Astrocyte of the cerebellum (primary cell): ENCODE measurements at regions not wholly inside any gene's neighbourhood (a gene's known extent, or its start where the extent isn't known, plus 50 kb on each side); places are given as distances from the start of the nearest gene placed in this dataset.

Experiments
- DNase-seq: peaks from one replicate; pipeline ENCODE4 v3.0.0-alpha.2; 2011; ENCODE audit warnings: low read depth
- H3K4me3 ChIP-seq: 2 replicates; pipeline ENCODE4 v1.5.1; 2011; ENCODE audit warnings: mild to moderate bottlenecking, low read depth, low read length, moderate library complexity
- in situ Hi-C: cut with HindIII; loops from 2 replicates; pipeline ENCODE4 v1.10.0; 2017; ENCODE audit warnings: low sequenced_read_pairs
- TF ChIP-seq, protein P1 (sequence below): IDR thresholded peaks from 2 replicates; pipeline ENCODE4 v1.5.1; 2012; ENCODE audit warnings: low read length, low read depth, moderate library complexity, mild to moderate bottlenecking; ENCODE audit errors: missing control alignments

- TF ChIP-seq, protein P1, sequence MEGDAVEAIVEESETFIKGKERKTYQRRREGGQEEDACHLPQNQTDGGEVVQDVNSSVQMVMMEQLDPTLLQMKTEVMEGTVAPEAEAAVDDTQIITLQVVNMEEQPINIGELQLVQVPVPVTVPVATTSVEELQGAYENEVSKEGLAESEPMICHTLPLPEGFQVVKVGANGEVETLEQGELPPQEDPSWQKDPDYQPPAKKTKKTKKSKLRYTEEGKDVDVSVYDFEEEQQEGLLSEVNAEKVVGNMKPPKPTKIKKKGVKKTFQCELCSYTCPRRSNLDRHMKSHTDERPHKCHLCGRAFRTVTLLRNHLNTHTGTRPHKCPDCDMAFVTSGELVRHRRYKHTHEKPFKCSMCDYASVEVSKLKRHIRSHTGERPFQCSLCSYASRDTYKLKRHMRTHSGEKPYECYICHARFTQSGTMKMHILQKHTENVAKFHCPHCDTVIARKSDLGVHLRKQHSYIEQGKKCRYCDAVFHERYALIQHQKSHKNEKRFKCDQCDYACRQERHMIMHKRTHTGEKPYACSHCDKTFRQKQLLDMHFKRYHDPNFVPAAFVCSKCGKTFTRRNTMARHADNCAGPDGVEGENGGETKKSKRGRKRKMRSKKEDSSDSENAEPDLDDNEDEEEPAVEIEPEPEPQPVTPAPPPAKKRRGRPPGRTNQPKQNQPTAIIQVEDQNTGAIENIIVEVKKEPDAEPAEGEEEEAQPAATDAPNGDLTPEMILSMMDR = no peak
- H3K4me3 ChIP-seq = no peak overlapping the region
- no peak for DNase-seq
- in situ Hi-C loops = loop anchor here (10.0 kb wide), 1 partner anchor 171 kb away; no protein-coding TSS in a partner anchor
Measured at GRCh38 chr11:134573857-134574256, 161.8 kb upstream of the B3GAT1 start.

DNA sequence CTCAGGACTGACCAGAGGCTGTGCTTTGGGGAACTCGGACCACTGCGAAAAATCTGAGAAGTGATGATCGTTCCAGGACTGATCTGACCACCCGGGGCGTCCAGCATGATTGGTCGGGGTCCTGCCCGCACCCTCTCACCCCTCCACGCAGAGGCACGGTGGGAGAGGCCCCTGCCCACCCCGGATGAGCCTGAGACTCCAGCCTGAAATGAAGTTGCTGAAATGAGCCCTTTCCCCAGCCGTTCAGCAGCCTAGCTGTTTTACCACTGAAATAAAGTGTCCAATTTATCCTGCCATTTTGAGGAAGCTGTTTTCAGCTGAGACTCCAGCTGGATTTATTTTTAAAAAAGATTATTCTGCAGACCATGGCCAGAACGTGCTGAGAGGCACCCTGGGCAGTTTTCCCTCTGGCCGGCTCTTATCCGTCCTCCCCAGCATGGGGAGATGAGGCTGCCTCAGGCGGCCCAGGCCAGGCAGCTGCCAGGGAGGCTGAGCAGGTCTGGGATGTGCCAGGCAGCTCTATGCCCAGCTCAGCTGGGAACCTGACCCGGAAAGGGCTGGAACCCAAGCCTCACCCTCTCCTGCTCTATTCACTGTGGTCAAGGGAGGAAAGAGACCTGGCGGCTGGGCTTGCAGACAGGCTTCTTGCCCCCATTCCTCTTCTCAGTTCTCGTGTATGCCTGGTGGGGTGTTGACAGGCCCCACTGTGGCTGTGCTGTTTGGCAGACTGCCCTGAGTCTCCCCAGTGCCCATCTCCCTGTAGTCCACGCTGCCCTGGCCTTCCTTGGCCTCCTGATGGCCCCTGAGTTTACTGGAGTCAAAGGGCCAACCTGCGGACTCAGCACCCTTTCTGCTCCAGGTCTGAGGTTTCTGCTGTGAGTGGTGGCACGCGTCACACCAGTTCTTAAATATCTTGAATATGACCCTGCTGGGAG lies 161.0 kb upstream of the B3GAT1 start:
- no peak for DNase-seq
- no peak overlapping the region for H3K4me3 ChIP-seq
- TF ChIP-seq, protein P1 = no peak
- in situ Hi-C loops = loop anchor here (10.0 kb wide), 1 partner anchor 172 kb away; no protein-coding TSS in a partner anchor

DNA sequence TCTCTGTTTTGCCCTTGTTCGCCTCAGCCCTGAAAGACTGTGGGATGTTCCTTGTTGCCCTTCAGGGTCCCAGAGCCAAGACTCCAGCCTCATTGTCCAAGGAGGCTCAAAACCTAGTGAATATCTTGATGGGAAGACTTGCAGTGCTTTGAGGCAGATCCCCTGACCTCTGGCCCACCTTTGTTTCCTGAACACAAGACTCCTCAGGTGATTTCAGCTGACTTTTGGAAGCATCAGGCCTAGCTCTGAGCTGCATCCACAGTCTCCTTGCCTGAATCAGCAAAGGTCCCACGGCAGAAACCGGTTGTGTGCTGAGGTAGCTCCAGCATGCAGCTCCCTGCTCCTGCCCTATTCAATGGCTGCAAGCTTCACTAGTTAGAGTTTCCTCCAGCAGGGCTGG lies 159.3 kb upstream of the B3GAT1 start:
- no peak overlapping the region for H3K4me3 ChIP-seq
- no peak for DNase-seq
- TF ChIP-seq, protein P1 = no peak
- in situ Hi-C loops = loop anchor here (10.0 kb wide), 1 partner anchor 174 kb away; no protein-coding TSS in a partner anchor

DNA sequence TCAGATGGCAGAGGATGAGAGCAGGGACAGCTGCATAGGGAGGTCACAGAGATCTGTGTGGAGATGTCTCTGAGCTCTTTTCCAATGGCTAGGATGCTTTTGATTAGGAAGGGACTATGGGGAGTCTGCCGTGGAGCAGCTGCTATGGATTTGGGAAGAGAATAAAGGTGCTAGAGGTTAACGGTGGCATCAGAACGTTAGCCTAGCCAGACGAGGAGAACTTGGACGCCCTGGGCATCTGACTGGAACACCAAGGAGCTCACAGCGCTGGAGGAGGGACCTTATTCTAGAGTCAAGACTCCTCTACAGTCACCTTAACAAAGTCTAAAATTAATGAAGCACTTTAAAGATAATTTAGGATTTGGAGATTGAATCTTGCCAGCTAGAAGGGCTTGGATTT lies 157.2 kb upstream of the B3GAT1 start:
- H3K4me3 ChIP-seq = no peak overlapping the region
- TF ChIP-seq, protein P1 = no peak
- in situ Hi-C loops = no loop called here
- no peak for DNase-seq

GRCh38 chr11:134566311-134566710 lies 154.3 kb upstream of the B3GAT1 start:
- DNase-seq = no peak
- H3K4me3 ChIP-seq = no peak overlapping the region
- TF ChIP-seq, protein P1 = no peak
- in situ Hi-C loops = no loop called here

DNA sequence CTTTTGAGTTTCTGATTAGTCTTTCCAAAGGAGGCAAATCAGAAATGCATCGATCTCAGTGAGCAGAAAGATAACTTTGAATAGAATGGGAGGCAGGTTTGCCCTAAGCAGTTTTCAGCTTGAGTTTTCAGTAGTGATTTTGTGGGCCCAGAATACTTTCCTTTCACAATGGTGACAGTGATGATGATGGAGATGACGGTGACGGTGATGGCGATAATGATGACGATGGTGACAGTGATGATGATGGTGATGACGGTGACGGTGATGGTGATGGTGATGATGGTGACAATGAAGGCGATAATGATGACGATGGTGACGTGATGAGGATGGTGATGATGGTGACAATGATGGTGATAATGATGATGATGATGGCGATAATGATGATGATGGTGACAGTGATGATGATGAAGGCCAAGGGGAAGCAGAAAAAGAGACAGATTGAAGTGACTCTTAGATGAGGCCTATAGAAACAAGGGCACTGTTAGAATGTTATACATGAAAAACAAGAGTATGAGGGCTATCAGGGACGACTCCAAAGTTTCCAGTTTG lies 153.4 kb upstream of the B3GAT1 start:
- no peak overlapping the region for H3K4me3 ChIP-seq
- TF ChIP-seq, protein P1 = no peak
- in situ Hi-C loops = no loop called here
- DNase-seq = no peak
